Pancreas (tissue), 10 donors: ENCODE measurements at regions not wholly inside any gene's neighbourhood (a gene's known extent, or its start where the extent isn't known, plus 50 kb on each side); places are given as distances from the start of the nearest gene placed in this dataset.

Source experiments
- ATAC-seq, 4 donors: fragments of 200-7000 bp; cut with Tn5 transposase; one replicate each; pipeline versions ENCODE4 v1.8.0 to v1.9.1; 2020; ENCODE audit warnings: mild to moderate bottlenecking in 4 of 4, moderate library complexity in 4 of 4
- DNase-seq, 6 donors: peaks; one replicate each; pipeline ENCODE4 v3.0.0-alpha.2; 2020
- FAIRE-seq: peaks from 2 replicates; lab custom pipeline; 2012; peaks lifted over from hg19 to GRCh38; lab: Jason Lieb, UNC
- H3K27ac ChIP-seq, 4 donors: fragments of 200-600 bp; sonication (generic); 1 replicate in 3 of 4; 2 replicates in 1 of 4; pipeline versions ENCODE4 v1.5.0 to v1.8.0; 2020
- H3K27me3 ChIP-seq, 4 donors: fragments of 200-600 bp; one replicate each; pipeline ENCODE4 v1.8.0; 2021
- H3K36me3 ChIP-seq, 3 donors: fragments of 200-600 bp; sonication (generic) in 1 of 3; one replicate each; pipeline versions ENCODE4 v1.5.0 to v1.8.0; 2020 to 2021
- H3K4me1 ChIP-seq, 3 donors: fragments of 200-600 bp; one replicate each; pipeline ENCODE4 v1.8.0; 2021
- H3K4me3 ChIP-seq, 4 donors: fragments of 200-600 bp; sonication (generic) in 2 of 4; one replicate each; pipeline versions ENCODE4 v1.5.0 to v1.8.0; 2020 to 2021
- H3K9me3 ChIP-seq, 4 donors: fragments of 200-600 bp; one replicate each; pipeline ENCODE4 v1.8.0; 2021
- WGBS, 2 donors: extraction: QIAGEN DNeasy Blood & Tissue Kit; methylation state at CpG; one replicate each; pipeline ENCODE4 v1.1.7; 2013; 5-methylcytosine and 5-hydroxymethylcytosine counted together
- intact Hi-C, 3 donors: fragments of 100-400 bp; cut with DNase I; formaldehyde crosslinking; loops; one replicate each; pipeline versions ENCODE4 v1.11.1 to v1.14.2; 2022
- TF ChIP-seq, protein P1 (sequence below), 4 donors: fragments of 200-600 bp; sonication (generic) in 3 of 4; IDR thresholded peaks; one replicate each; pipeline versions ENCODE4 v1.5.0 to v1.8.0; 2021; ENCODE audit warnings: antibody characterized with exemption in 4 of 4
- donor health status: healthy with polysubstance abuse.
- donor health status: DM: no; HTN: no; CAD: no; lungs with moderate emphysema.
- donor health status: DM: no; HTN: no; CAD: no.
- donor health status: control.
- donor health status: control.
- donor health status: Bipolar disorder and iron deficiency.
- donor health status: DM: yes; HTN: yes; CAD: no.
- donor health status: DM: no; HTN: no; CAD: no.
- donor health status: DM: no; HTN: no; CAD: no.
- donor health status: DM: yes; HTN: yes; CAD: no.

DNA sequence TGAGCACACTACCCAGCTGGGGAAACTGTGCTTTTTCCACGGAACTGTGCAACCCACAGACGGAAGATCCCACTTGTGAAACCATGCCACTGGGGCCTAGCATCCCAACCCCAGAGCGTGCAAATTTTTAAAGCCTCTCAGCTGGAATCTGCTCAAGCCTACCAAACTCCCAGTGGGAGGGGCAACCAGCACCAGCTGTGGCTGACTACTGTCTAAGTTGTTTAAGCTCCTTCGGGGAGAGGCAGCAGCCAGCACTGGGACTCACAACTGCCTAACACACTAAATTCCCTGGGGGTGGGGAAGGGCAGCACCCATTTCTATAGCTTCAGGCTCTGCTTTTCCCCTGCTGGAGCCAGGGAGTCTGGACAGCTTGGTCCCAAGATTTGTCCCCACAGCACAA lies 287.6 kb upstream of the MSX2 start:
- DNase-seq (no peak), ATAC-seq (no peak), FAIRE-seq (no peak)
- Histone ChIP-seq H3K27me3 (peaks cover 0 to 5% (median 0%) of the 10 kb centered on the region in 4 donors), H3K27ac (no peak overlapping the region), H3K4me1 (no peaks in the 10 kb centered on the region), H3K9me3 (no peaks in the 10 kb centered on the region), H3K36me3 (no peaks in the 10 kb centered on the region), H3K4me3 (no peak overlapping the region)
- TF ChIP-seq, protein P1, sequence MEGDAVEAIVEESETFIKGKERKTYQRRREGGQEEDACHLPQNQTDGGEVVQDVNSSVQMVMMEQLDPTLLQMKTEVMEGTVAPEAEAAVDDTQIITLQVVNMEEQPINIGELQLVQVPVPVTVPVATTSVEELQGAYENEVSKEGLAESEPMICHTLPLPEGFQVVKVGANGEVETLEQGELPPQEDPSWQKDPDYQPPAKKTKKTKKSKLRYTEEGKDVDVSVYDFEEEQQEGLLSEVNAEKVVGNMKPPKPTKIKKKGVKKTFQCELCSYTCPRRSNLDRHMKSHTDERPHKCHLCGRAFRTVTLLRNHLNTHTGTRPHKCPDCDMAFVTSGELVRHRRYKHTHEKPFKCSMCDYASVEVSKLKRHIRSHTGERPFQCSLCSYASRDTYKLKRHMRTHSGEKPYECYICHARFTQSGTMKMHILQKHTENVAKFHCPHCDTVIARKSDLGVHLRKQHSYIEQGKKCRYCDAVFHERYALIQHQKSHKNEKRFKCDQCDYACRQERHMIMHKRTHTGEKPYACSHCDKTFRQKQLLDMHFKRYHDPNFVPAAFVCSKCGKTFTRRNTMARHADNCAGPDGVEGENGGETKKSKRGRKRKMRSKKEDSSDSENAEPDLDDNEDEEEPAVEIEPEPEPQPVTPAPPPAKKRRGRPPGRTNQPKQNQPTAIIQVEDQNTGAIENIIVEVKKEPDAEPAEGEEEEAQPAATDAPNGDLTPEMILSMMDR (IDR thresholded peaks at IDR 0.05): no peak
- 73 to 82% methylated on average over 4 of the region's 4 CpGs for WGBS, 2 donors
- intact Hi-C loops: no loop called here

DNA sequence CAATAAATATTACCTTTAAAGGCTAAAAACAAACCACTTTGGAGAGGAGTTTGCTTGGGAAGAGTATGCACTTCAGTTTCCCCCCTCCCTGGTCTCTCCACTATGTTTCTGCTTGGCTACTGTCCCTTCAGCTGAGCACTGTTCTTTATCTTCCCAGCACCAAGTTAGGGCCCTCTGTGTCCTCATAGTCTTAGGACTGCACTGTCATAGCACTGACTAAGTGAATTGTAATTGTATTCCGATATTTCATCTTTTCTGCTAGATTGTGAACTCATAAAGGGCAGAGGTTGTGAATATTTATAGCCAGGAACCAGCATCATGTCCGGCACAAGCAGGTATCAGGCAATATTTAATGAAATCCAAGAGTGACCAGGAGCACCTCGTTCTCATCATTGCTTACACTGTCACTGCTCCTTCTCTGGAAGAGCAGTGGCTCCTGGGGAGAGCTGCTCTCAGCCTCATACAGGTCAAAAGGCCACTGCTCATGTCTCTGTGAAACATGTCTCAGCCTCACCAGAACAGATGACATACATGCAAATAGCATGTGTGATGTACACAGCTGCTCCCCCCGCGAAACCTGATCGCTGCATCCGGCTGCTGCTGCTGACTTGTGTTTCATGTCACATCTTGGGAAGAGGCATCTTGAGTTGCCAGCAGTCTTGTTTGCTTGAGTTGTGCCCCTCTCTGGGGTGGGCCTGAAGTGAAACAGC lies 279.7 kb upstream of the MSX2 start:
- H3K27ac ChIP-seq: no peak overlapping the region
- TF ChIP-seq, protein P1 (IDR thresholded peaks at IDR 0.05): no peak
- DNase-seq: no peak
- no peaks in the 10 kb centered on the region for H3K36me3 ChIP-seq
- WGBS, 2 donors: 66 to 79% methylated on average over 7 of the region's 7 CpGs
- H3K27me3 ChIP-seq: no peaks in the 10 kb centered on the region
- intact Hi-C loops: no loop called here
- no peak overlapping the region for H3K4me3 ChIP-seq
- no peak for FAIRE-seq
- no peaks in the 10 kb centered on the region for H3K9me3 ChIP-seq
- no peaks in the 10 kb centered on the region for H3K4me1 ChIP-seq
- no peak for ATAC-seq

DNA sequence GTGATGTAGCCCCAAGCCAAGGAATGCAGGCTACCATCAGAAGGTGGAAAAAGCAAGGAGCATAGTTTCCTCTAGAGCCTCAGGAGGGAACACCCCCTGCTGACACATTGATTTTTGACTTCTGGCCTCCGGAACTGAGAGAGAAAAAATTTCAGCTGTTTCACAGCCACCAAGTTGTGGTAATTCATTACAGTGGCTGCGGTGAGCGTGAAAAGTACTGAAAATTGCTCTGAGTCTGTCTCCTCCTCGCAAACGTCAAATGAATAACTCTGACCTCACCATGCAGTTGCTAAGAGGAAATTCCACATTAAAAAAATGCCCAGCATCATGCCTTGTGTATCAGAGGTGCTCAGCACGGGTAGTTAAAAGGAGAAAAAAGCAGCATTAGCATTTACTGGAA lies 277.9 kb upstream of the MSX2 start:
- no peak overlapping the region for H3K27ac ChIP-seq
- no peaks in the 10 kb centered on the region for H3K4me1 ChIP-seq
- TF ChIP-seq, protein P1 (IDR thresholded peaks at IDR 0.05): no peak
- intact Hi-C loops: no loop called here
- ATAC-seq (no peak), DNase-seq (no peak), FAIRE-seq (no peak)
- H3K36me3 ChIP-seq: no peaks in the 10 kb centered on the region
- H3K27me3 ChIP-seq: no peaks in the 10 kb centered on the region
- WGBS, 2 donors: 42 to 56% methylated on average over 6 of the region's 6 CpGs
- H3K4me3 ChIP-seq: no peak overlapping the region
- H3K9me3 ChIP-seq: no peaks in the 10 kb centered on the region

DNA sequence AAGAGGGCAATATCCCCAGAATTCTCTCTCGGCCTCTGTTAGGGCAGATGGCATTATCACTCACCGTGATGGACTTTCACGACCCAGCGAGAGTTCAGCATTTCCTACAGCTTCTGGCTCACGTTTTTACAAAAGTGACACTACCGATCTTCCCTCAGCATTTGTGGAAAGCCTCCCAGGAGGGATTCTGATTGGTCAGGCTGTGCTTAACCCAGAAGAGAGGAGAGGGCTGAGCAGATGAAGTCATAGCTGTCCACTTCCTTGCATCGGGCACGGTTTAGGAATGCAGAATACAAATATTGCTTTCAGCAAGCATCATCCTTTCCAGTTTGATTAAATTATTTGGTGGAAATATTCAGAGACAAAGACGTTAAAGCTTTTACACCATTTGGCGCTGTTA lies 277.4 kb upstream of the MSX2 start:
- TF ChIP-seq, protein P1 (IDR thresholded peaks at IDR 0.05): no peak
- FAIRE-seq (no peak), DNase-seq (no peak), ATAC-seq (no peak)
- no peak overlapping the region for H3K27ac ChIP-seq
- intact Hi-C loops: no loop called here
- no peak overlapping the region for H3K4me3 ChIP-seq
- 65 to 67% methylated on average over 10 of the region's 10 CpGs for WGBS, 2 donors
- no peaks in the 10 kb centered on the region for H3K9me3 ChIP-seq
- no peaks in the 10 kb centered on the region for H3K36me3 ChIP-seq
- no peaks in the 10 kb centered on the region for H3K27me3 ChIP-seq
- H3K4me1 ChIP-seq: no peaks in the 10 kb centered on the region

DNA sequence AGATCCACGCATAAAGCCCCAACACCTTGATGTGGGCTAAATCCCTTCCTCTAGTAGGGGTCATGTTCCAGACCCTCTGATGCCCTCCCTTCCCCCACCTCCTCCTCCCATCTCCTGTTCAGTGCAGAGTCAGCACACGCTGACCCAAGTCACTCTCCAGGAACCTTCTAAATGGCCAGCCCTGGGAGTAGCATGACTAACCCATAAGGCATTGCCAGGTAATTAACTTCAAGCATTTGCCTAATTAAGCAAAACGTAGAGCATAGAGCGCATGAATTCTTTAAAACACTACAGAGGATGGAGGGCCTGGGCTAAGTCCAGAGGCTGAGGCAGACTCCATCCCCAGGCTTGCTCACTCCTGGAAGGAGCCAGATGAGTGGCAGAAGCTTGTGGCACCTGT lies 276.3 kb upstream of the MSX2 start:
- Histone ChIP-seq H3K4me1 (no peaks in the 10 kb centered on the region), H3K9me3 (no peaks in the 10 kb centered on the region), H3K36me3 (no peaks in the 10 kb centered on the region), H3K27me3 (no peaks in the 10 kb centered on the region), H3K4me3 (no peak overlapping the region), H3K27ac (no peak overlapping the region)
- intact Hi-C loops: no loop called here
- TF ChIP-seq, protein P1 (IDR thresholded peaks at IDR 0.05): no peak
- FAIRE-seq (no peak), DNase-seq (no peak), ATAC-seq (no peak)
- 70 to 75% methylated on average over 4 of the region's 4 CpGs for WGBS, 2 donors
